PC-9 (cell line): ENCODE measurements at regions not wholly inside any gene's neighbourhood (a gene's known extent, or its start where the extent isn't known, plus 50 kb on each side); places are given as distances from the start of the nearest gene placed in this dataset.
A peak's percentile ranks its signal among the peaks of the same experiment; 100 is the strongest.

ENCODE experiments used
- BruUV-seq: library from RNA; stranded (reverse); fragments of 400-500 nt; replicated peaks from 2 replicates; lab custom pipeline; 2021; lab: Mats Ljungman, UMichigan
- CTCF ChIA-PET: fragments of 300-600 bp; sonication (Branson Sonifier 250); formaldehyde crosslinking; loops from one replicate; lab custom pipeline; 2022; ENCODE audit warnings: antibody characterized with exemption; lab: Charles Lee
- POLR2A ChIA-PET: fragments of 300-600 bp; sonication (Branson Sonifier 250); formaldehyde crosslinking; loops from one replicate; lab custom pipeline; 2022; ENCODE audit warnings: antibody characterized with exemption; ENCODE audit not compliant: unreplicated experiment; lab: Charles Lee
- DNase-seq, 2 experiments: peaks; one replicate each; pipeline versions ENCODE4 v3.0.0 to v3.0.0-alpha.2; 2015 to 2022; ENCODE audit warnings: mixed read lengths in 1 of 2
- H2AFZ ChIP-seq: fragments of 200-600 bp; sonication (generic); 2 replicates; pipeline ENCODE4 v1.8.1; 2017; ENCODE audit warnings: antibody characterized with exemption
- H3F3A ChIP-seq: fragments of 200-600 bp; sonication (generic); 2 replicates; pipeline ENCODE4 v1.8.1; 2017; ENCODE audit warnings: antibody characterized with exemption, mild to moderate bottlenecking, low read depth; ENCODE audit not compliant: insufficient read depth
- H3K27ac ChIP-seq: fragments of 200-600 bp; sonication (generic); 2 replicates; pipeline ENCODE4 v1.6.1; 2016; ENCODE audit warnings: mixed run types
- H3K27me3 ChIP-seq: fragments of 200-600 bp; sonication (generic); 2 replicates; pipeline ENCODE4 v1.6.1; 2016; ENCODE audit warnings: low read depth, mixed run types; ENCODE audit not compliant: insufficient read depth
- H3K36me3 ChIP-seq: fragments of 200-600 bp; sonication (generic); 2 replicates; pipeline ENCODE4 v1.6.1; 2016; ENCODE audit warnings: low read depth, mixed run types
- H3K4me1 ChIP-seq: fragments of 200-600 bp; sonication (generic); replicated peaks from 2 replicates; pipeline ENCODE4 v1.6.1; 2016; ENCODE audit warnings: mixed run types; ENCODE audit not compliant: insufficient read depth
- H3K4me2 ChIP-seq: fragments of 200-600 bp; sonication (generic); 2 replicates; pipeline ENCODE4 v1.6.1; 2017; ENCODE audit warnings: mixed run types
- H3K4me3 ChIP-seq: fragments of 200-600 bp; sonication (generic); 2 replicates; pipeline ENCODE4 v1.6.1; 2016; ENCODE audit warnings: mixed run types
- H3K79me2 ChIP-seq: fragments of 200-600 bp; sonication (generic); 2 replicates; pipeline ENCODE4 v1.6.1; 2017; ENCODE audit warnings: low read depth, mixed run types
- H3K9me2 ChIP-seq: fragments of 200-600 bp; sonication (generic); 2 replicates; pipeline ENCODE4 v1.8.1; 2017; ENCODE audit warnings: mild to moderate bottlenecking; ENCODE audit not compliant: insufficient read depth
- H3K9me3 ChIP-seq: fragments of 200-600 bp; sonication (generic); 2 replicates; pipeline ENCODE4 v1.8.1; 2016; ENCODE audit warnings: low read depth; ENCODE audit not compliant: insufficient read depth
- H4K20me1 ChIP-seq: fragments of 200-600 bp; sonication (generic); 2 replicates; pipeline ENCODE4 v1.8.1; 2017; ENCODE audit not compliant: insufficient read depth
- EZH2 ChIP-seq: fragments of 200-600 bp; sonication (generic); IDR thresholded peaks from 2 replicates; pipeline ENCODE4 v1.8.0; 2017; ENCODE audit warnings: antibody characterized with exemption, low read depth
- intact Hi-C: fragments of 100-400 bp; cut with micrococcal nuclease; formaldehyde crosslinking; loops from one replicate; pipeline ENCODE4 v1.10.0; 2022; ENCODE audit not compliant: unreplicated experiment
- TF ChIP-seq, protein P1 (sequence below): fragments of 200-600 bp; sonication (generic); conservative IDR thresholded peaks from 2 replicates; pipeline ENCODE4 v1.6.1; 2017; ENCODE audit warnings: mixed run types, antibody characterized with exemption, mild to moderate bottlenecking, moderate library complexity

DNA sequence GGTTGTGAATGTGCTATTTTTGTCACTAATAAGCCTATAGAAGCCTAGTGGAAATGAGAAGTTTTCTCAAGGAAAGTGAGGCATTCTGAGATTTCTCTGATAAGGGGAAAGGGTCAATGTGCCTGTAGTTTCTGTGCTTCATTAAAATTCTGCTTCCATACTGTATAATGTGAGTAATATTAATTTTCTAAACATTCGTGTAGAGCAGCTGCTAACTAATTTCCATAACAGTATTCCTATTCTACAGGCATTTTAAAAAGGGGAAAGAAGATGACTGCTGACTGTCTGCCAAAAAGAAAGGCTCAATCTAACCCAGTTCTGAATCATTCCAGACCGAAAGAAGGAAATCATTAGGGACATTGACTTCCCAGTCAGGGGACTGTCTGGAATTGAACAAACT, 293.3 kb upstream of the TMPO start:
- BruUV-seq, result no TSS peak
- H3K27me3 ChIP-seq, result peaks cover 12% of the 10 kb centered on the region; the same call in 1 of the 2 replicates
- no peaks in the 10 kb centered on the region for H3K4me1 ChIP-seq
- no peaks in the 10 kb centered on the region for H4K20me1 ChIP-seq
- no peak for DNase-seq
- CTCF ChIA-PET, result no interaction called here
- POLR2A ChIA-PET, result no interaction called here
- H3K9me3 ChIP-seq, result no peaks in the 10 kb centered on the region
- H3K36me3 ChIP-seq, result no peaks in the 10 kb centered on the region
- TF ChIP-seq EZH2, result no peak
- TF ChIP-seq, protein P1, sequence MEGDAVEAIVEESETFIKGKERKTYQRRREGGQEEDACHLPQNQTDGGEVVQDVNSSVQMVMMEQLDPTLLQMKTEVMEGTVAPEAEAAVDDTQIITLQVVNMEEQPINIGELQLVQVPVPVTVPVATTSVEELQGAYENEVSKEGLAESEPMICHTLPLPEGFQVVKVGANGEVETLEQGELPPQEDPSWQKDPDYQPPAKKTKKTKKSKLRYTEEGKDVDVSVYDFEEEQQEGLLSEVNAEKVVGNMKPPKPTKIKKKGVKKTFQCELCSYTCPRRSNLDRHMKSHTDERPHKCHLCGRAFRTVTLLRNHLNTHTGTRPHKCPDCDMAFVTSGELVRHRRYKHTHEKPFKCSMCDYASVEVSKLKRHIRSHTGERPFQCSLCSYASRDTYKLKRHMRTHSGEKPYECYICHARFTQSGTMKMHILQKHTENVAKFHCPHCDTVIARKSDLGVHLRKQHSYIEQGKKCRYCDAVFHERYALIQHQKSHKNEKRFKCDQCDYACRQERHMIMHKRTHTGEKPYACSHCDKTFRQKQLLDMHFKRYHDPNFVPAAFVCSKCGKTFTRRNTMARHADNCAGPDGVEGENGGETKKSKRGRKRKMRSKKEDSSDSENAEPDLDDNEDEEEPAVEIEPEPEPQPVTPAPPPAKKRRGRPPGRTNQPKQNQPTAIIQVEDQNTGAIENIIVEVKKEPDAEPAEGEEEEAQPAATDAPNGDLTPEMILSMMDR, result no peak
- no peaks in the 10 kb centered on the region for H3K79me2 ChIP-seq
- H2AFZ ChIP-seq, result no peak overlapping the region
- no peak overlapping the region for H3K4me2 ChIP-seq
- H3F3A ChIP-seq, result no peaks in the 10 kb centered on the region
- H3K27ac ChIP-seq, result no peak overlapping the region
- H3K4me3 ChIP-seq, result no peak overlapping the region
- H3K9me2 ChIP-seq, result no peaks in the 10 kb centered on the region
- intact Hi-C loops, result no loop called here

GRCh38 chr12:98224584-98225221, 290.7 kb upstream of the TMPO start:
- no peak overlapping the region for H3K27ac ChIP-seq
- H4K20me1 ChIP-seq, result no peaks in the 10 kb centered on the region
- ChIA-PET CTCF (no interaction called here), POLR2A (no interaction called here)
- H3F3A ChIP-seq, result no peaks in the 10 kb centered on the region
- intact Hi-C loops, result no loop called here
- H3K9me2 ChIP-seq, result no peaks in the 10 kb centered on the region
- H3K4me2 ChIP-seq, result no peak overlapping the region
- DNase-seq, result no peak
- BruUV-seq, result no TSS peak
- no peaks in the 10 kb centered on the region for H3K79me2 ChIP-seq
- H3K36me3 ChIP-seq, result no peaks in the 10 kb centered on the region
- H2AFZ ChIP-seq, result no peak overlapping the region
- H3K9me3 ChIP-seq, result no peaks in the 10 kb centered on the region
- H3K4me1 ChIP-seq, result no peaks in the 10 kb centered on the region
- H3K27me3 ChIP-seq, result peaks cover 7% of the 10 kb centered on the region; the same call in 1 of the 2 replicates
- TF ChIP-seq, protein P1, result no peak
- TF ChIP-seq EZH2, result no peak
- H3K4me3 ChIP-seq, result no peak overlapping the region

- no TSS peak for BruUV-seq
- no peak for DNase-seq
- TF ChIP-seq, protein P1, result peak; percentile 44; the same call in 1 of the 2 replicates
- TF ChIP-seq EZH2, result no peak
- 0 out of 2 replicates have a peak, but pooled peaks cover 2% of the 10 kb centered on the region for H3K27me3 ChIP-seq
- no peak overlapping the region for H3K27ac ChIP-seq
- H4K20me1 ChIP-seq, result no peaks in the 10 kb centered on the region
- no peaks in the 10 kb centered on the region for H3F3A ChIP-seq
- ChIA-PET CTCF (interaction anchor here (0.6 kb wide), 1 partner anchor 442 kb away, joined by 3 read pairs; no protein-coding TSS in a partner anchor), POLR2A (no interaction called here)
- no peak overlapping the region for H3K4me3 ChIP-seq
- intact Hi-C loops, result no loop called here
- H3K4me2 ChIP-seq, result no peak overlapping the region
- H3K9me2 ChIP-seq, result no peaks in the 10 kb centered on the region
- H3K79me2 ChIP-seq, result no peaks in the 10 kb centered on the region
- no peaks in the 10 kb centered on the region for H3K36me3 ChIP-seq
- no peaks in the 10 kb centered on the region for H3K9me3 ChIP-seq
- H3K4me1 ChIP-seq, result no peaks in the 10 kb centered on the region
- no peak overlapping the region for H2AFZ ChIP-seq
These were observed 288.2 kb upstream of the TMPO start for GRCh38 chr12:98227162-98227561.
